SK-N-MC (cell line): ENCODE measurements at regions not wholly inside any gene's neighbourhood (a gene's known extent, or its start where the extent isn't known, plus 50 kb on each side); places are given as distances from the start of the nearest gene placed in this dataset.

Source experiments
- EZH2 ChIP-seq: fragments of 200-600 bp; sonication (generic); IDR thresholded peaks from one replicate; pipeline ENCODE4 v1.6.1; 2017; ENCODE audit warnings: antibody characterized with exemption
- POLR2AphosphoS5 ChIP-seq: IDR thresholded peaks from 2 replicates; pipeline ENCODE4 v1.6.1; 2012; ENCODE audit warnings: mild to moderate bottlenecking, low read depth, low read length, borderline replicate concordance

GRCh38 chr15:61382927-61383326, 153.8 kb upstream of the RORA start:
- TF ChIP-seq POLR2AphosphoS5 (no peak), EZH2 (no peak)
